Prostate gland (tissue), 2 donors: ENCODE measurements at regions not wholly inside any gene's neighbourhood (a gene's known extent, or its start where the extent isn't known, plus 50 kb on each side); places are given as distances from the start of the nearest gene placed in this dataset.

Source experiments
- DNase-seq: peaks from one replicate; pipeline ENCODE4 v3.0.0-alpha.2; 2019; ENCODE audit warnings: low spot score
- H3K27ac ChIP-seq, 2 donors: fragments of 200-600 bp; sonication (generic); 2 replicates each; pipeline ENCODE4 v1.5.1; 2017 to 2019
- H3K27me3 ChIP-seq: fragments of 200-600 bp; sonication (generic); replicated peaks from 2 replicates; pipeline ENCODE4 v1.5.1; 2019; ENCODE audit not compliant: insufficient read depth
- H3K36me3 ChIP-seq, 2 donors: fragments of 200-600 bp; sonication (generic); 1 replicate in 1 of 2; 2 replicates in 1 of 2; pipeline versions ENCODE4 v1.5.1 to v1.8.1; 2017 to 2019
- H3K4me1 ChIP-seq: fragments of 200-600 bp; sonication (generic); replicated peaks from 2 replicates; pipeline ENCODE4 v1.5.1; 2019
- H3K4me3 ChIP-seq, 2 donors: fragments of 200-600 bp; sonication (generic); 2 replicates each; pipeline ENCODE4 v1.5.1; 2017 to 2019
- H3K9me3 ChIP-seq: fragments of 200-600 bp; sonication (generic); 2 replicates; pipeline ENCODE4 v1.5.1; 2017
- CTCF ChIP-seq, 4 experiments: fragments of 200-600 bp in 2 of 4; fragments of 450-650 bp in 2 of 4; sonication (generic) in 2 of 4; IDR thresholded peaks; 1 replicate in 3 of 4; 2 replicates in 1 of 4; pipeline ENCODE4 v1.5.1; 2016 to 2019; ENCODE audit warnings: antibody characterized with exemption in 4 of 4, mild to moderate bottlenecking in 2 of 4, moderate library complexity in 2 of 4
- POLR2A ChIP-seq: fragments of 450-650 bp; IDR thresholded peaks from one replicate; pipeline ENCODE4 v1.6.1; 2016; ENCODE audit warnings: antibody characterized with exemption, mild to moderate bottlenecking
- POLR2AphosphoS5 ChIP-seq: sonication (generic); formaldehyde crosslinking; IDR thresholded peaks from one replicate; pipeline ENCODE4 v1.6.1; 2017; ENCODE audit warnings: antibody characterized with exemption
- WGBS: methylation state at CpG from one replicate; pipeline ENCODE4 v1.1.5; 2018; 5-methylcytosine and 5-hydroxymethylcytosine counted together
- intact Hi-C: fragments of 100-400 bp; cut with DNase I; formaldehyde crosslinking; loops from one replicate; pipeline ENCODE4 v1.14.2; 2022

GRCh38 chr16:14007450-14007849 lies 63.7 kb upstream of the MRTFB start:
- H3K4me1 ChIP-seq: no peaks in the 10 kb centered on the region
- intact Hi-C loops: no loop called here
- H3K9me3 ChIP-seq: no peaks in the 10 kb centered on the region
- DNase-seq: no peak
- H3K27me3 ChIP-seq: no peaks in the 10 kb centered on the region
- TF ChIP-seq POLR2AphosphoS5 (no peak), POLR2A (no peak)
- no peak overlapping the region for H3K27ac ChIP-seq
- no peaks in the 10 kb centered on the region for H3K36me3 ChIP-seq
- H3K4me3 ChIP-seq: no peak overlapping the region
- WGBS: 29% methylated on average over 4 of the region's 4 CpGs

GRCh38 chr16:14011001-14011400 lies 60.1 kb upstream of the MRTFB start:
- no peak for DNase-seq
- H3K9me3 ChIP-seq: no peaks in the 10 kb centered on the region
- no peak overlapping the region for H3K27ac ChIP-seq
- H3K27me3 ChIP-seq: no peaks in the 10 kb centered on the region
- intact Hi-C loops: loop anchor here (10.0 kb wide), 1 partner anchor 56 kb away; no protein-coding TSS in a partner anchor
- H3K4me1 ChIP-seq: peaks cover 6% of the 10 kb centered on the region
- H3K4me3 ChIP-seq: no peak overlapping the region
- TF ChIP-seq POLR2AphosphoS5 (no peak), CTCF (IDR thresholded peaks at IDR 0.05) (no peak), POLR2A (no peak)
- 94% methylated on average over 2 of the region's 2 CpGs for WGBS
- H3K36me3 ChIP-seq: no peaks in the 10 kb centered on the region

- Histone ChIP-seq H3K9me3 (no peaks in the 10 kb centered on the region), H3K27me3 (no peaks in the 10 kb centered on the region), H3K4me1 (peaks cover 6% of the 10 kb centered on the region), H3K36me3 (no peaks in the 10 kb centered on the region), H3K4me3 (no peak overlapping the region), H3K27ac (no peak overlapping the region)
- no peak for DNase-seq
- intact Hi-C loops: loop anchor here (10.0 kb wide), 1 partner anchor 57 kb away; no protein-coding TSS in a partner anchor
- WGBS: 58% methylated on average over 6 of the region's 6 CpGs
- TF ChIP-seq POLR2A: no peak
- TF ChIP-seq POLR2AphosphoS5: no peak
- no peak for TF ChIP-seq CTCF (IDR thresholded peaks at IDR 0.05)
These were observed 59.3 kb upstream of the MRTFB start for GRCh38 chr16:14011846-14012245.

DNA sequence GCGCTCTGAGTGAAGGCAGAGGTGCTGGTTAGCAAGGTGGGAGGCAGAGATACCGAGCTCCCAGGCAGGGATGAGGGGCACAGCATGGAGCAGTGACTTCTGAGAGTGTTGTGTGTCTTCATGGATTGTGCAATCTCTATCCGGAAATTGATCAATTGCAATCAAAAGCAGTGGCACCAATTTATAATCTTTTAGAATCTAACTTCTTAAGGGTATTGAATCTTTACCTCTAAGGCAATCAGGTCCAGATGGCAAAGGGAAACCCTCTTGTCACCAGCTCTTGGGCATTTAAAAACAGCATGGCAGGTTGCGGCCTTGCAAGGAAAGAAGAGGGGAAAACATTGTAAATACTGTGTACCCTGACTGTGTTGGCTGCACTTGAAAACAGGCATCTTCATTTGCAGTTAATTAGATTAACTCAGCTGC lies 58.0 kb upstream of the MRTFB start:
- no peak for TF ChIP-seq POLR2AphosphoS5
- TF ChIP-seq POLR2A: no peak
- TF ChIP-seq CTCF (IDR thresholded peaks at IDR 0.05): no peak
- Histone ChIP-seq H3K4me3 (no peak overlapping the region), H3K36me3 (no peaks in the 10 kb centered on the region), H3K9me3 (no peaks in the 10 kb centered on the region), H3K27me3 (no peaks in the 10 kb centered on the region), H3K4me1 (peaks cover 6% of the 10 kb centered on the region), H3K27ac (peak overlapping the region in 1 of 2 donors; percentile 30)
- intact Hi-C loops: loop anchor here (10.0 kb wide), 1 partner anchor 58 kb away; no protein-coding TSS in a partner anchor
- WGBS: 88% methylated on average over 4 of the region's 4 CpGs
- no peak for DNase-seq

DNA sequence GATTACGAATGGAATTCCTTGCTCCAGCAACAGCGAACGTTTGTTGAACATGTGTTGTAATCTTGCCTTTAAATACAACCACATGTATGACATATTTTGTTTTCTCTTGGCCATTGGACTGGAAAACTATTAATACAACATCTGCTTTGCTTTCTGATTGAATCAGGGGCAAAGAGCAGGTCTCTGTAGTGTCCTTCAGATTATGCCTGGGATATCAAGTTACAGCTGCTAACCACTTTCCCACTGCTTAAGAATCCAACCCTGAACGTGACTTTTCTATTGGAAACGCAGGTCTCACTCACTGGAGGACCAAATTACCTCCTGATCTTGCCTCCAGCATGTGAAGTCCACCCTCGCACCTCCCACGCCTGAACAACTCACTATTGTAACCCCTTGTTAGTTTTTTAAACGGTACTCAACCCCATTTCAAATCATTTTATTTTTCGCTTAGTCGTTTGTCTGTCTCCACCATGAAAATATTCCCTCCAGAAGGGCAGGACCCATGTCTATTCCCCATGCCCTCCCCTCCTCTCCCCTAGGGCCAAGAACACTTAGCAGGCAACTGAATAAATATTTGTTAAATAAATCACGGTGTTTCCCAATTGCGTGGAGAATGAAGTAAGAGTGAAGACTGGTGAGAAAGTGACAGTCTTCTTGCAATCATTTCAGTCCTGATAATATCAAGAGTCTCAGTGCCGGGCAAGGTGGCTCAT lies 57.4 kb upstream of the MRTFB start:
- Histone ChIP-seq H3K9me3 (no peaks in the 10 kb centered on the region), H3K4me1 (peaks cover 6% of the 10 kb centered on the region), H3K36me3 (no peaks in the 10 kb centered on the region), H3K27me3 (no peaks in the 10 kb centered on the region), H3K27ac (peak overlapping the region in 1 of 2 donors; percentile 30), H3K4me3 (no peak overlapping the region)
- no peak for TF ChIP-seq POLR2A
- no peak for TF ChIP-seq CTCF (IDR thresholded peaks at IDR 0.05)
- TF ChIP-seq POLR2AphosphoS5: no peak
- DNase-seq: no peak
- intact Hi-C loops: loop anchor here (10.0 kb wide), 1 partner anchor 59 kb away; no protein-coding TSS in a partner anchor
- 30% methylated on average over 13 of the region's 13 CpGs for WGBS
